ENCODE measurements at regions not wholly inside any gene's neighbourhood (a gene's known extent, or its start where the extent isn't known, plus 50 kb on each side); places are given as distances from the start of the nearest gene placed in this dataset.
A peak's percentile ranks its signal among the peaks of the same experiment; 100 is the strongest.

DNA sequence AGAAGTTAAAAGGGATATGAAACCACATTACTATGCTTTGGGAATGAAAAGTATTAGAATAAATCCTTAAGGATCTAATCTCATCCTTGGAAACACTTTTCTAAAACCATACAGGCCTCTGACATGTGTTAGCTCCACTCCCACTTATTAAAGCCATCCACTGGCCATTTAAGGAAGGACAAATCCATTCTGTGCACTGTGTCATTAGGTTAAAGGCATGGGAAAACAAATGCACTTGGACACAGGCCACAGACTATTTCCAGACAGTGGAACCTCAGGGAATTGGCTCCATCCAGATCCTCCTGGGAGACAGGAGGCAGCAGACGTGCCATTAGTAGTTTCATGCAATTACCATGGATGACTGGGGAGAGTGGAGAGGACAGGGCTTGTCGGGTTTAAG lies 454.9 kb downstream of the ENC1 start:
- no peak for DNase-seq (ENCODE audit: low read depth)
- peak; percentile 6 for TF ChIP-seq CTCF (conservative IDR thresholded peaks at IDR 0.05; ENCODE audit: low read depth, low read length)
- H3K4me3 ChIP-seq (ENCODE audit: low read length) = no peak overlapping the region

DNA sequence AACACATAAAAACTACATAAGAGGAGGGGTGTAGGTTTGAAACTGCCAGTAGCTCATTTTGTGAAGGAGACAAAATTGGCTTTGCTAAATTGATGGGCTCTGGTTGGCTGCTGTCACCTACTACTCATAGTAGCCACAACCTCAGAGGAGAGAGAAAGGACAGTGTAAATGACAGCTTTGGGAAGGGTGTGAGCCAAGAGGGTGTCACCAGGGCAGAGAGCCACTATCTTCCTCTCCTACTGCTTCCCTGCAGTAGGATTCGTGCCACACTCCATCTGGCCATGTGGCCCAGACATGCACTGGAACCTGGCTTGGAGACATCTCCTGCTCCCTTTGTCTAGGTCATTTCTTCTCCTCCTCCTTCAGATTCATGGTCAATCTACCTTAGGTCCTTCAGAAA lies 455.9 kb downstream of the ENC1 start:
- TF ChIP-seq CTCF (conservative IDR thresholded peaks at IDR 0.05; ENCODE audit: low read depth, low read length) = no peak
- no peak overlapping the region for H3K4me3 ChIP-seq (ENCODE audit: low read length)
- DNase-seq (ENCODE audit: low read depth) = no peak

- H3K4me3 ChIP-seq (ENCODE audit: low read length) = no peak overlapping the region
- no peak for DNase-seq (ENCODE audit: low read depth)
- TF ChIP-seq CTCF (conservative IDR thresholded peaks at IDR 0.05; ENCODE audit: low read depth, low read length) = no peak
Observed at GRCh38 chr5:74183041-74183440, 457.5 kb downstream of the ENC1 start.

GRCh38 chr5:74182603-74183002 lies 457.9 kb downstream of the ENC1 start:
- no peak for DNase-seq (ENCODE audit: low read depth)
- no peak overlapping the region for H3K4me3 ChIP-seq (ENCODE audit: low read length)
- TF ChIP-seq CTCF (conservative IDR thresholded peaks at IDR 0.05; ENCODE audit: low read depth, low read length) = no peak

GRCh38 chr5:74179701-74180100 lies 460.8 kb downstream of the ENC1 start:
- H3K4me3 ChIP-seq (ENCODE audit: low read length) = no peak overlapping the region
- DNase-seq (ENCODE audit: low read depth) = no peak
- TF ChIP-seq CTCF (conservative IDR thresholded peaks at IDR 0.05; ENCODE audit: low read depth, low read length) = no peak

GRCh38 chr5:74179179-74179578 lies 461.3 kb downstream of the ENC1 start:
- DNase-seq (ENCODE audit: low read depth) = peak; percentile 60
- TF ChIP-seq CTCF (conservative IDR thresholded peaks at IDR 0.05; ENCODE audit: low read depth, low read length) = no peak

DNA sequence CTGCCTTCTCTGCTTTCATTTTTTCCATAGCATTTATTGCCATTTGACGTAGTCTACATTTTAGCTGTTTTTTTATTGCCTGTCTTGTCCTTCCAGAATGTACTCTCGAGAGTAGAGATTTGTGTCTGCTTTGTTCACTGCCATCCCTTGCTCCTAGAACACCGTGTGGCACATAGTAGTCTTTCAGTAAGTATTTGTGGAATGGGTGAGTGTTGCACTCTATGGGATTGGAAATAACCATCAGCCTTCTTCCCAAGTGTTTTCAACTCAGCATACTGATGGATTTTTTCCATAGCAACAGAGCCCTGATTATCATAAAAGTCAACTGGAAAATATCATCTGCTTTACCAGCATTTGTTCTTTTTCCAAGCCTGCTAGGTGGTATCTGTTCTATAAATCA lies 462.6 kb downstream of the ENC1 start:
- DNase-seq (ENCODE audit: low read depth) = no peak
- no peak overlapping the region for H3K4me3 ChIP-seq (ENCODE audit: low read length)
- TF ChIP-seq CTCF (conservative IDR thresholded peaks at IDR 0.05; ENCODE audit: low read depth, low read length) = no peak

More at GRCh38 chr5:74179179-74179578, 461.3 kb downstream of the ENC1 start:
- H3K4me3 ChIP-seq (ENCODE audit: low read length) = no peak overlapping the region
